ENCODE measurements at regions not wholly inside any gene's neighbourhood (a gene's known extent, or its start where the extent isn't known, plus 50 kb on each side); places are given as distances from the start of the nearest gene placed in this dataset.

- no peak for DNase-seq (ENCODE audit: low read depth)
- no peak overlapping the region for H3K4me3 ChIP-seq (ENCODE audit: low read length)
- TF ChIP-seq CTCF (conservative IDR thresholded peaks at IDR 0.05; ENCODE audit: low read length) = no peak
These were observed 504.2 kb downstream of the EIPR1 start for GRCh38 chr2:2873450-2873811.

DNA sequence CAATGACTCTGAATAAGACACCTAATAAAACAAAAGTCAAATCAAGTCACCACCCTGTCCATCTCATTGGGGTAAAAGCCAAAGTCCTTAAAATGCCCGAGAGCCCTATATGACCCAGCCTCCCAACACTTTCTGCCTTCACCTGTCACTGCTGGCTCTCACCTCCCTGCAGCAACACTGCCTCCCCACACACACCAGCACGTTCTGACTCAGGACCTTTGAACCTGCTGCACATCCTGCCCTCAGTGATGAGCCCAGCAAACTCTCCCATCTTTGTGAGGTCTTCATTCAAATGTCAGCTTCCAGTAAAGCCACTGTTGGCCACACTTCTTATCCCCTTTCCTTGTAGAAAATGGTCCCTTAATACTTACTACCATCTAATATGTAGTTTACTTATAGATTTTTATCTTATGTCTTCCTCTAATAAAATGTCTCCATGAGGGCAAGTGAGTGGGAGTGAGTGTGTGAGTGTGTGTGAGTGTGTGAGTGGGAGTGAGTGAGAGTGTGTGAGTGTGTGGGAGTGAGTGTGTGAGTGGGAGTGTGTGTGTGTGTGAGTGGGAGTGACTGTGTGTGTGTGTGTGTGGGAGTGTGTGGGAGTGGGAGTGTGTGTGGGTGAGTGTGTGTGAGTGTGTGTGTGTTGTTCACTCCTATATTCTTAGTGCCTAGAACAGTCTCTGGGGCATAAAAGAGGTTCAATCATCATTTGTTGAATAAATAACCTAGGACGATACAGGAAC, 504.7 kb downstream of the EIPR1 start:
- H3K4me3 ChIP-seq (ENCODE audit: low read length) = no peak overlapping the region
- no peak for DNase-seq (ENCODE audit: low read depth)

DNA sequence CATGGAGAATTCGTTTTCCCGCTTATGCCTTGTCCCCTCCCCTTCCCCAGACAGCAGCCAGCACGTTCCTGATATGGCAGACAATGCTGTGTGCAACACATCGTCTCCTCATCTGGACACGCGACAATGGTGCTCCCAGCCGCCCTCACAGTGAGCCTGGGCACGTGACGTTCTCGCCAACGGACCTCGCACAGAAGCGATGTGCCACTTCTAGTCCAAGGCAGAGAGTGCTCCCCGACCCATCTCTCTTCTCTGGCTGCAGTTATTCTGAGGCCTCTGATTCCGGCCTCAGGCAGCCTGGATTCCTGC, 505.4 kb downstream of the EIPR1 start:
- DNase-seq (ENCODE audit: low read depth) = no peak
- TF ChIP-seq CTCF (conservative IDR thresholded peaks at IDR 0.05; ENCODE audit: low read length) = no peak
- H3K4me3 ChIP-seq (ENCODE audit: low read length) = no peak overlapping the region

More for the DNA sequence above, 504.7 kb downstream of the EIPR1 start:
- TF ChIP-seq CTCF (conservative IDR thresholded peaks at IDR 0.05; ENCODE audit: low read length) = no peak

DNA sequence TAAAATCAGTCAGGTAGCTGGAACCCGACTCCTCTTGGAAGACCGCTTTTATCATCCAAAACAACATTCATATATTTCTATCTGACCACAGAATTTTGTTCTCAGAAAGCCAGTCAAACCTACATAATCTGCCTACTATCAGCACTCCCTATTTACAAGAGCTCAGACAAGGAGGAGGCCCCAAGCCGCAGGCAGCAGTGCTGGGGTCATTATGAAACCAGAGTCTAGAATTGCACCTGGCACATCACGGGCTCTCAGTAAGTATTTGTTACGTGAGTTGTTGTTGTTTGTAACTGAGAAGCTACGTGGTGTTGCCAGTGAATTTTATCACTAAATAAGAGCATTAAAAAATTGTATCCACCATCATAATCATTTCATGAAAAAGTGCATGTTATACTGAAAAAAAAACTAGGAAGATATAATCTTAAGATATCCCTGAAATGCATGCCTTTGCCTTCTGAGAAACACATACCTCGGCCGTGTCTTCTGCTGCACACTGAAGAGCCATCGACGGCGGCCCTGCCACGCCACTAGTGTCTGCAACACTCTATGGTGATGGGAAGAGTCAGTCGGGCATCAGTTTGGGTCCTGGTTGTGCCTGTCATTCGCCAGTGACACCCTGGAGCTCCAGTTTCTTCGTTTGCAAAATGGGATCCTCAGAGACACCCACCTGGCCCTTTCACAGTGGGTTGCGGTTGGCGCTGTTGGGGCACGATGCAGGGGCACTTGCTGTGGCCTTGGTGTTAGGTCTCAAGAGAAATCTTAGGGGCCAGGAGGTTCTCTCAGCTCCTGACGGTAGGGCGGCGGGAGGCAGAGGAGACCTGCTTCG, 505.9 kb downstream of the EIPR1 start:
- no peak for DNase-seq (ENCODE audit: low read depth)
- H3K4me3 ChIP-seq (ENCODE audit: low read length) = no peak overlapping the region
- TF ChIP-seq CTCF (conservative IDR thresholded peaks at IDR 0.05; ENCODE audit: low read length) = no peak

DNA sequence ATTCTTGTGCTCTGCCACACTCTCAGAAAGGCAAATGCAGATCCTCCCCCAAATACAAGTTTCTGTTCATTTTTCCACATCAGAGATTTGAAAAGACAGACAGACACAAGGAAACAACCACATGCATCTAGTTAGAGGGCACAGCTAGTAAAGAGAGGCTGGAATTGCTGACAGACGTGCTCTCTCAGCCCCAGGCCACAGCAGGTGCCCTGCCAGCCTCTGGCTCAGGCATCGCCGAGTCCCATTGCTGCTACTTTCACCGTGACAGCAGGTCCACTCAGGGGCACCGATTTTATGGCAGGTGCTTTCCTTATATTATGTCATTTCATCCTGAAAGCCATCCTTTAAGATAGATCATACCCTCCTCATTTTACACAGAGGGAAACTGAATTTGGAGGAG, 507.5 kb downstream of the EIPR1 start:
- no peak for TF ChIP-seq CTCF (conservative IDR thresholded peaks at IDR 0.05; ENCODE audit: low read length)
- DNase-seq (ENCODE audit: low read depth) = no peak

DNA sequence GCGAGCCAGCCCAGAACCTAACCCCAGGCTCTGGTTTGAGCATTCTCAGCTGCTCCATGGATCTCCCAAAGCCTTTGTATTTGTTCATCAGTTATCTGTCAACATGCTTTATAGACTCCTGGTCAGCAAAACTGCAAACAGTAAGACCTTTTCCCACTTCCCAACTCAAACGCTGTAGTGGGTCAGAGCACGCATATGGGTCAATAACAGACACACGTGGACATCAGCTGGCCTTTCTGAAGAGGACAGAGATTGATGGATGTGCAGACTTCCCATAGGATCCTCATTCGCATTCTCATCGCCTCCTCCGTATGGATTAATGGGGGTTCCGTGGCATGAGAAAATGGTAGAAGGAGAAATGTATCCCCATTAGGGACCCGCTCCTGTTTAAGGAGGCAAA, 508.1 kb downstream of the EIPR1 start:
- TF ChIP-seq CTCF (conservative IDR thresholded peaks at IDR 0.05; ENCODE audit: low read length) = no peak
- no peak for DNase-seq (ENCODE audit: low read depth)
- H3K4me3 ChIP-seq (ENCODE audit: low read length) = no peak overlapping the region

More for the DNA sequence above, 507.5 kb downstream of the EIPR1 start:
- no peak overlapping the region for H3K4me3 ChIP-seq (ENCODE audit: low read length)

- TF ChIP-seq CTCF (conservative IDR thresholded peaks at IDR 0.05; ENCODE audit: low read length) = no peak
- no peak overlapping the region for H3K4me3 ChIP-seq (ENCODE audit: low read length)
- no peak for DNase-seq (ENCODE audit: low read depth)
These were observed 509.5 kb downstream of the EIPR1 start for GRCh38 chr2:2868085-2868484.

Measured in AG10803 (cell line).